ENCODE measurements at regions not wholly inside any gene's neighbourhood (a gene's known extent, or its start where the extent isn't known, plus 50 kb on each side); places are given as distances from the start of the nearest gene placed in this dataset.

GRCh38 chrX:43508694-43509093 is 147.4 kb upstream of the MAOA start:
- no peak for DNase-seq (ENCODE audit: low spot score)

- no peak for DNase-seq (ENCODE audit: low spot score)
These were observed 145.9 kb upstream of the MAOA start for GRCh38 chrX:43510209-43510608.

GRCh38 chrX:43513085-43513484 is 143.0 kb upstream of the MAOA start:
- no peak for DNase-seq (ENCODE audit: low spot score)

GRCh38 chrX:43514820-43515219 is 141.3 kb upstream of the MAOA start:
- DNase-seq (ENCODE audit: low spot score), result no peak

- no peak for DNase-seq (ENCODE audit: low spot score)
These were observed 133.5 kb upstream of the MAOA start for GRCh38 chrX:43522582-43522981.

GRCh38 chrX:43525901-43526610 is 130.0 kb upstream of the MAOA start:
- no peak for DNase-seq (ENCODE audit: low spot score)

GRCh38 chrX:43526878-43527277 is 129.2 kb upstream of the MAOA start:
- no peak for DNase-seq (ENCODE audit: low spot score)

- DNase-seq (ENCODE audit: low spot score), result no peak
These were observed 128.3 kb upstream of the MAOA start for GRCh38 chrX:43527801-43528200.

- DNase-seq (ENCODE audit: low spot score), result no peak
These were observed 125.3 kb upstream of the MAOA start for GRCh38 chrX:43530837-43531236.

- no peak for DNase-seq (ENCODE audit: low spot score)
These were observed 115.8 kb upstream of the MAOA start for GRCh38 chrX:43540318-43540717.

GRCh38 chrX:43551590-43551989 is 104.5 kb upstream of the MAOA start:
- DNase-seq (ENCODE audit: low spot score), result no peak

- DNase-seq (ENCODE audit: low spot score), result no peak
These were observed 103.9 kb upstream of the MAOA start for GRCh38 chrX:43552156-43552555.

- no peak for DNase-seq (ENCODE audit: low spot score)
These were observed 103.4 kb upstream of the MAOA start for GRCh38 chrX:43552703-43553102.

GRCh38 chrX:43553257-43553656 is 102.8 kb upstream of the MAOA start:
- DNase-seq (ENCODE audit: low spot score), result no peak

- DNase-seq (ENCODE audit: low spot score), result no peak
These were observed 99.9 kb upstream of the MAOA start for GRCh38 chrX:43556207-43556606.

GRCh38 chrX:43557792-43558191 is 98.3 kb upstream of the MAOA start:
- peak; percentile 67 for DNase-seq (ENCODE audit: low spot score)

GRCh38 chrX:43559644-43560043 is 96.5 kb upstream of the MAOA start:
- DNase-seq (ENCODE audit: low spot score), result peak; percentile 57

- DNase-seq (ENCODE audit: low spot score), result no peak
These were observed 95.7 kb upstream of the MAOA start for GRCh38 chrX:43560247-43560946.

- DNase-seq (ENCODE audit: low spot score), result no peak
These were observed 93.7 kb upstream of the MAOA start for GRCh38 chrX:43562372-43562771.

GRCh38 chrX:43564953-43565352 is 91.1 kb upstream of the MAOA start:
- DNase-seq (ENCODE audit: low spot score), result no peak

GRCh38 chrX:43566170-43566569 is 89.9 kb upstream of the MAOA start:
- DNase-seq (ENCODE audit: low spot score), result no peak

- no peak for DNase-seq (ENCODE audit: low spot score)
These were observed 82.6 kb upstream of the MAOA start for GRCh38 chrX:43573441-43574015.

GRCh38 chrX:43580621-43581020 is 75.5 kb upstream of the MAOA start:
- DNase-seq (ENCODE audit: low spot score), result no peak

Measured in Ammon's horn (tissue), 1 donor.